ENCODE measurements at regions not wholly inside any gene's neighbourhood (a gene's known extent, or its start where the extent isn't known, plus 50 kb on each side); places are given as distances from the start of the nearest gene placed in this dataset.

DNA sequence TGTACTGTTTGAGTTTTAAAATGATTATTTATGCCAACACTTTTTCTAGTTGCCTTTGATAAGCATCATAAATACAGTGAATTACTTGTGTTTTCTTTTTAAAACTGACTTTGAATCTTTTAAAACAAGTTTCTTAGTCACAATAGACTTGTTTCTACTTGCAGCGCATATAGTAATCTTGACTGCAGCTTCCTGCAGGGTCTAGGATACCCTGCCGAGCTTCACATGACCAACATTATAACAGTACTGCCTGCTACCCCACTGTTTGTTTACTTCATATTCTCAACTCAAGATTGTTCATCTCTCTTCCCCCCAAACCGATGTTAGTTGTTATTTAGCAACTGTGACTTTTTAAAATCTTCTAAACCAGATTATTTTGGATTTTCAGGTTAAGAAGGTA, 751.3 kb upstream of the NEGR1 start:
- Histone ChIP-seq H3K9me2 (ENCODE audit: insufficient read depth, low read length) (no peaks in the 10 kb centered on the region), H3K79me2 (replicated peaks; ENCODE audit: insufficient read depth, low read length) (no peaks in the 10 kb centered on the region), H3K36me3 (ENCODE audit: insufficient read depth, low read length) (no peaks in the 10 kb centered on the region), H3K27ac (ENCODE audit: low read length) (no peak overlapping the region), H2AFZ (ENCODE audit: low read depth, low read length) (no peak overlapping the region), H3K27me3 (ENCODE audit: insufficient read depth, low read depth, low read length) (no peaks in the 10 kb centered on the region), H3K9me3 (ENCODE audit: low read length) (no peaks in the 10 kb centered on the region), H4K20me1 (ENCODE audit: insufficient read depth) (no peaks in the 10 kb centered on the region), H3K4me3 (ENCODE audit: low read length) (no peak overlapping the region), H3K9ac (ENCODE audit: low read length) (no peak overlapping the region), H3F3A (ENCODE audit: insufficient read depth, low read length, poor library complexity, severe bottlenecking) (no peaks in the 10 kb centered on the region), H3K4me2 (ENCODE audit: low read length) (no peak overlapping the region)
- TF ChIP-seq POLR2AphosphoS5 (IDR thresholded peaks at IDR 0.05), result no peak
- no peak for TF ChIP-seq EP300 (conservative IDR thresholded peaks at IDR 0.05; ENCODE audit: poor library complexity, severe bottlenecking)
- TF ChIP-seq, protein P1, sequence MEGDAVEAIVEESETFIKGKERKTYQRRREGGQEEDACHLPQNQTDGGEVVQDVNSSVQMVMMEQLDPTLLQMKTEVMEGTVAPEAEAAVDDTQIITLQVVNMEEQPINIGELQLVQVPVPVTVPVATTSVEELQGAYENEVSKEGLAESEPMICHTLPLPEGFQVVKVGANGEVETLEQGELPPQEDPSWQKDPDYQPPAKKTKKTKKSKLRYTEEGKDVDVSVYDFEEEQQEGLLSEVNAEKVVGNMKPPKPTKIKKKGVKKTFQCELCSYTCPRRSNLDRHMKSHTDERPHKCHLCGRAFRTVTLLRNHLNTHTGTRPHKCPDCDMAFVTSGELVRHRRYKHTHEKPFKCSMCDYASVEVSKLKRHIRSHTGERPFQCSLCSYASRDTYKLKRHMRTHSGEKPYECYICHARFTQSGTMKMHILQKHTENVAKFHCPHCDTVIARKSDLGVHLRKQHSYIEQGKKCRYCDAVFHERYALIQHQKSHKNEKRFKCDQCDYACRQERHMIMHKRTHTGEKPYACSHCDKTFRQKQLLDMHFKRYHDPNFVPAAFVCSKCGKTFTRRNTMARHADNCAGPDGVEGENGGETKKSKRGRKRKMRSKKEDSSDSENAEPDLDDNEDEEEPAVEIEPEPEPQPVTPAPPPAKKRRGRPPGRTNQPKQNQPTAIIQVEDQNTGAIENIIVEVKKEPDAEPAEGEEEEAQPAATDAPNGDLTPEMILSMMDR (IDR thresholded peaks at IDR 0.05; ENCODE audit: poor library complexity, severe bottlenecking), result no peak
- TF ChIP-seq, protein P2, sequence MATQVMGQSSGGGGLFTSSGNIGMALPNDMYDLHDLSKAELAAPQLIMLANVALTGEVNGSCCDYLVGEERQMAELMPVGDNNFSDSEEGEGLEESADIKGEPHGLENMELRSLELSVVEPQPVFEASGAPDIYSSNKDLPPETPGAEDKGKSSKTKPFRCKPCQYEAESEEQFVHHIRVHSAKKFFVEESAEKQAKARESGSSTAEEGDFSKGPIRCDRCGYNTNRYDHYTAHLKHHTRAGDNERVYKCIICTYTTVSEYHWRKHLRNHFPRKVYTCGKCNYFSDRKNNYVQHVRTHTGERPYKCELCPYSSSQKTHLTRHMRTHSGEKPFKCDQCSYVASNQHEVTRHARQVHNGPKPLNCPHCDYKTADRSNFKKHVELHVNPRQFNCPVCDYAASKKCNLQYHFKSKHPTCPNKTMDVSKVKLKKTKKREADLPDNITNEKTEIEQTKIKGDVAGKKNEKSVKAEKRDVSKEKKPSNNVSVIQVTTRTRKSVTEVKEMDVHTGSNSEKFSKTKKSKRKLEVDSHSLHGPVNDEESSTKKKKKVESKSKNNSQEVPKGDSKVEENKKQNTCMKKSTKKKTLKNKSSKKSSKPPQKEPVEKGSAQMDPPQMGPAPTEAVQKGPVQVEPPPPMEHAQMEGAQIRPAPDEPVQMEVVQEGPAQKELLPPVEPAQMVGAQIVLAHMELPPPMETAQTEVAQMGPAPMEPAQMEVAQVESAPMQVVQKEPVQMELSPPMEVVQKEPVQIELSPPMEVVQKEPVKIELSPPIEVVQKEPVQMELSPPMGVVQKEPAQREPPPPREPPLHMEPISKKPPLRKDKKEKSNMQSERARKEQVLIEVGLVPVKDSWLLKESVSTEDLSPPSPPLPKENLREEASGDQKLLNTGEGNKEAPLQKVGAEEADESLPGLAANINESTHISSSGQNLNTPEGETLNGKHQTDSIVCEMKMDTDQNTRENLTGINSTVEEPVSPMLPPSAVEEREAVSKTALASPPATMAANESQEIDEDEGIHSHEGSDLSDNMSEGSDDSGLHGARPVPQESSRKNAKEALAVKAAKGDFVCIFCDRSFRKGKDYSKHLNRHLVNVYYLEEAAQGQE (IDR thresholded peaks at IDR 0.05; ENCODE audit: borderline replicate concordance), result no peak
- TF ChIP-seq TAF1 (IDR thresholded peaks at IDR 0.05; ENCODE audit: low read depth), result no peak
- TF ChIP-seq SMC3 (conservative IDR thresholded peaks at IDR 0.05; ENCODE audit: poor library complexity), result no peak
- no peak for TF ChIP-seq EZH2 (IDR thresholded peaks at IDR 0.05; ENCODE audit: borderline replicate concordance, insufficient read depth, low read length, poor library complexity, severe bottlenecking)
- no peak for TF ChIP-seq MXI1 (conservative IDR thresholded peaks at IDR 0.05; ENCODE audit: poor library complexity, severe bottlenecking)
- no peak for TF ChIP-seq RAD21 (conservative IDR thresholded peaks at IDR 0.05)

DNA sequence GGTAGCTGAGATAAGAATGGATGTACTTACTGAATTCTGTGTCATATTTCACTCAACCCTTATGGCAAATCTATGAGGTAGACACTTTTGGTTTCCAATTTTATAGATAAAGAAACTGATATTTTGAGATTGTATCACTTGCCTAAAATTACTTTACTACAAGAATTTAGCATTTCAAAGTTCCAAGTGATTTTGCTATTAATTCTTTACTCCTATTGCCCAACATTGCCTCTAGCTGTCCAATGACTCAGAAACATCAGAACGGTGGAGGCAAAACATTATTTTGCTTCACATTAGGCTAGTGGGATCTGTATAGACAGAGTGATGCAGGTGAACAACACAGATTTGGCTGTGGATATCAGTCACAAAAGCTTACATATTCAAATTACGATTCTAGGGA, 747.2 kb upstream of the NEGR1 start:
- Histone ChIP-seq H3K9me2 (ENCODE audit: insufficient read depth, low read length) (no peaks in the 10 kb centered on the region), H3K4me3 (ENCODE audit: low read length) (no peak overlapping the region), H3K4me2 (ENCODE audit: low read length) (no peak overlapping the region), H3K9ac (ENCODE audit: low read length) (no peak overlapping the region), H4K20me1 (ENCODE audit: insufficient read depth) (no peaks in the 10 kb centered on the region), H3K36me3 (ENCODE audit: insufficient read depth, low read length) (no peaks in the 10 kb centered on the region), H2AFZ (ENCODE audit: low read depth, low read length) (no peak overlapping the region), H3K27ac (ENCODE audit: low read length) (no peak overlapping the region), H3K79me2 (replicated peaks; ENCODE audit: insufficient read depth, low read length) (no peaks in the 10 kb centered on the region), H3F3A (ENCODE audit: insufficient read depth, low read length, poor library complexity, severe bottlenecking) (no peaks in the 10 kb centered on the region), H3K27me3 (ENCODE audit: insufficient read depth, low read depth, low read length) (no peaks in the 10 kb centered on the region), H3K9me3 (ENCODE audit: low read length) (peaks cover 2% of the 10 kb centered on the region)
- TF ChIP-seq, protein P2 (IDR thresholded peaks at IDR 0.05; ENCODE audit: borderline replicate concordance), result no peak
- TF ChIP-seq EP300 (conservative IDR thresholded peaks at IDR 0.05; ENCODE audit: poor library complexity, severe bottlenecking) (no peak), RAD21 (conservative IDR thresholded peaks at IDR 0.05) (no peak)
